ENCODE measurements at regions not wholly inside any gene's neighbourhood (a gene's known extent, or its start where the extent isn't known, plus 50 kb on each side); places are given as distances from the start of the nearest gene placed in this dataset.

- peak; percentile 79 for DNase-seq (ENCODE audit: low read depth)
Measured at GRCh38 chr9:86534572-86535258, 180.5 kb upstream of the TUT7 start.

GRCh38 chr9:86531971-86532640 is 177.9 kb upstream of the TUT7 start:
- DNase-seq (ENCODE audit: low read depth) = no peak

GRCh38 chr9:86531273-86531970 is 177.2 kb upstream of the TUT7 start:
- DNase-seq (ENCODE audit: low read depth) = no peak

DNA sequence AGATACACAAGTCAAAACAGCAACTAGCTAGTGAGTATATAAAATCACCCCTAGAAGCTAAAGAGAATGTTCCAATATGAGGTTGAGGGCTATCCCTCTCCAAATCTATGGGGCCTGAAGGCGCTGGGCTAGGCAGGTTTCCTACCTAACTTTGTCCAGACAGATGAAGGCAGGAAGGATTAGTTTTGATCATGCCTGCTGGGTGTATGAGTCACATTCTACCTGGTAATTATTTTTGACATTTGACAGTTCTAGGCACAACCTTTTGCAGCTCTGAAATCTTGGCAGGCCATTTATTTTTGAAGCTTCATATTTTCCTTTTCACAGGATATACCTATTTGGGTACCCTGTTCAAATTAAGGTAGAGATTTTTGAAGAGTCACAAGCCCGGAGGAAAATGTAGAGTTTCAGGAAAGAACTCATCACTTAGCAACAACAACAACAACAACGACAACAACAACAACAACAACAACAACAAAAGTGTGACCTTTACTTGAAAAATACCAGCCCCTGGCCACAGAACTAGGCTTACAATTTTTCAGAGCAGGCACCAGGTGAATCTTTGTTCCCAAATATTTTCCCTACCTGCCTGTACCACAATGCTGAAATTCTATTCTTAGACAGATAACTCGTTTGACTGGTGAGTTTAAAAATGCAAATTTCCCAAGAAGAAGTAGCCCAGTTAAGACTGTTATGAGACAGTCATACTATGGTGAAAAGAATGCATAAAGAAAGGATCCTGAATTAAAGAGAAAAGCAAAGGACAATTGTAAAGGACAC is 175.5 kb upstream of the TUT7 start:
- no peak for DNase-seq (ENCODE audit: low read depth)

GRCh38 chr9:86526021-86526420 is 171.8 kb upstream of the TUT7 start:
- no peak for DNase-seq (ENCODE audit: low read depth)

DNA sequence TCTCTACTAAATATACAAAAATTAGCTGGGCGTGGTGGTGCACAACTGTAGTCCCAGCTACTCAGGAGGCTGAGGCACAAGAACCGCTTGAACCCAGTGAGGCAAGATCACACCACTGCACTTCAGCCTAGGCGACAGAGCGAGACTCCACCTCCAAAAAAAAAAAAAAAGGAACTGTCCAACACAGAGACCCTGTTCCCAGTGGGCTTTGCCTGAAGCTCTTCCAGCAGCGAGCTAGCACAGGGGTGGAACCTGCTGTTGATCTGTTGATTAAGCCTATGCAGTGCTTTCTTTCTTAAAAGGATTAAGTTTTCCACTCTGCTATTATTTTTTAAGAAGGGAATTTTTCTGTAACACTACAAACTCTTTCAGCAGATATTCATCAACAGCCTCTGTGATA is 171.0 kb upstream of the TUT7 start:
- DNase-seq (ENCODE audit: low read depth) = no peak

GRCh38 chr9:86521977-86522376 is 167.8 kb upstream of the TUT7 start:
- peak; percentile 14 for DNase-seq (ENCODE audit: low read depth)

DNA sequence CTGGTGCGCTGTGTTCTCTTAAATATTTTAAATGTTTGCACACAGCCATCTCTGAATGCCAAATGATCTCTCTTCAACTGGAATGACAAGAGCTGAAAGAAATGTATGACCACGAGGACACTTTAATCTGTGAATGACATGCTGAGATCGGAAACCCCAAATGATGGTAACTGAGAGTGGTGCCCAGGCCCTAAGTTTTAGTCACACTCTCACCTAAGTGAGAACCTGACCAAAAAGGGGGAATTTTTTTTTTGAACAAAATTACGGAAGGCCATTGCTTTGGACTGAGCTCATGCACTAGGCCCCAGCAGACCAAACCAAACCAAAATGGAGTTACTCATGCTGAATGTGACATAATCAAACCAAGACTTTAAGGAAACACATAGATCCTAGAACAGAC is 167.1 kb upstream of the TUT7 start:
- DNase-seq (ENCODE audit: low read depth) = no peak

GRCh38 chr9:86519066-86519615 is 164.9 kb upstream of the TUT7 start:
- DNase-seq (ENCODE audit: low read depth) = peak; percentile 58

GRCh38 chr9:86517475-86517874 is 163.3 kb upstream of the TUT7 start:
- no peak for DNase-seq (ENCODE audit: low read depth)

GRCh38 chr9:86516564-86516963 is 162.4 kb upstream of the TUT7 start:
- no peak for DNase-seq (ENCODE audit: low read depth)

- no peak for DNase-seq (ENCODE audit: low read depth)
Measured at GRCh38 chr9:86515221-86515620, 161.0 kb upstream of the TUT7 start.

DNA sequence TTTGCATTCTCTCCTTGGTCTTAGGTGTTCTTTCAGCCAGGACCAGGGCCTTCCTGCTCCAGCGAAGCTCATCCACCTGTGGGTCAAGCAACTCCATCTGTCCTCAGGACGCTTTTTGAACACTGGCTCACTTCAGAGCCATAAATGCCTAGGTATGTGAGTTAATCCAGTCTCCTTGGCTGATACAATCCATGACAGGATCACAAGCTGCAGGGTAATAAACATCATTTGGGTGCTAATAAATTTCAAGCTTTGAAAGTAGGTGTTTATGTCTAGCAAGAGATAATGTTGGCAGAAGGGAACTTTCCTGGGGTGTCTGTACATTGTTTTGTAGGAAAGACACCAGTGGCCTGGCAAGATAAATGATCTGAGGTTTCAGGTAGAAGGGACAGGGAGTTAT is 159.2 kb upstream of the TUT7 start:
- DNase-seq (ENCODE audit: low read depth) = no peak

DNA sequence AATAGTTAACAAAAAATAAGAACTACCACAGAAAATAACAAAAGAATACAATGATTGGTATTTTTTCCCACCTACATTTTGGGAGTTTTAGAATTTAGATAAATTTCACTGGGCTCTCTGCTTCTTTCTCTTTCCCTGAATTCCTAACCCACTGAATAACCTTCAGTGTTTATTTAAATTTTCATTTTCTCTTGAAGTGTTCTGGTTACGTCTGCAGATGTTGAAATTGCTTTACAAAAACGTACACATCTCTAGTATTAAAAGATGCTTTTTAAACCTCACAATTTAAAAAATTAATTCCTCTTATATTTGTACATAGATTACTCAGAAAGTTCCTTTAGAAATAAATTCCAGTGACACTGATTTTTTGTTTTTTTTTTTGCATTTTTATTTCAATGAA is 158.7 kb upstream of the TUT7 start:
- DNase-seq (ENCODE audit: low read depth) = no peak

DNA sequence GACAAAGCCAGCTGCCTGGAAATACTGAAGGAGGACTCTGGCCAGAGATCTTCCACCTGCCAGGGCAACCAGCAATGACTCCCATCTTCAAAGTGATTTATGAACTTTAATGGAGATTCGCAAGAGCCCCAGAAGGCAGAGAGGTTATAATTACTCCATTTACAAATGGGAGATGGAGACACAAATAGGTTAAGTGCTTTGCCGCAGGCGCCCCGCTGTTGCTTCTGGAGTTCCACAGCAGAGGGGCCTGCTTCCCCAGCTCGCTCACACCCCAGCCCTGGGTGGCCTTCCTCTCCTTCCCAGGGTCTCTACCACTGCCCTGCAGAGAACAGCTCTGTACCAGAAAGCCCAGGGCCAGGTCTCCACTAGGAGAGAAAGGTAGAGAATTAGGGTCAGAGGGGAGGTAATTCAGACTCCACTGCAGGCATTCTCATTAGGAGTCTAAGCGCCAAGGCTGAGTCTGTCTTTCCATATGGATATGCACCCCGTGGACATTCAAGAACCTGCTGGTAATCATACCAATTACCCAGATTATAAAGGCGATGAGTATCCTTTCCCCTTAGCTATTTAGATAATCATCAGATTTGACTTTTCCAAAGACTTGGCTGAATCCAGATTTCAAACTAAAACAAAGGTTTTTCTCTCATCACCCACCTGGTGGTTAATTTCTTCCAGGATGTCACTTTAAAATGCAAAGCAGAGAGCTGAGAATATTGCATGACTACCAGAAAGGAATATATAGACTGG is 157.6 kb upstream of the TUT7 start:
- no peak for DNase-seq (ENCODE audit: low read depth)

DNA sequence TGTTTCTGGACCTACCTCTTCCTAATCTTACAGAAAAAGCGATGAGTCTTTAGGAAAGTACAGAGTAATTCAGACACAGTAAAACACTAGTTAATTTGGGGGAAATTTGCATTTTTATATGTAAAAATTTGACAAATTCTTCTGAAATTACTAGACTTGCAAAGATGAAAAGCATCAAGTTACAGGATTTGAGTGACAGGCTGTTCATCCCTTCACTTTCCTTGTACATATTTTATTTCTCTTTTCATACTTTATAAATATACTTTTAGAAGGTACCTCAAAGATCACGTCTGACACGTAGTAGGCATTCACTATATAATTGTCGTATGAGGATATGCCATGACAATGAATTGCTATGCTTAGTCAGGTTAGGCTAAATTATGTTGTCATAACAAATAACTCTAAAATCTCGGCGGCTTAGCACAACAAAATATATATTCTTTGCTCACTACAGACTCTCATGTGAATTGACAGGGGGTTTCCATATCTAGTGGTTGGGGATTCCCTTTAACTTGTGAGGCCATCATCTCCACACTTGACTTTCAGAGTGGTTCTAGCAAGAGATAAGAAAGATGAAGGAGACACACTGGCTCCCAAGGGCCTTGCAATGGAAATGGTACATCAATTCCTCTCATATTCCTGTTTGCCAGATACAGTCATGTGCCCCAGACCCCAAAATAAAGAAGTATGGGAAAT is 154.1 kb upstream of the TUT7 start:
- DNase-seq (ENCODE audit: low read depth) = no peak

GRCh38 chr9:86507212-86507630 is 153.0 kb upstream of the TUT7 start:
- DNase-seq (ENCODE audit: low read depth) = no peak

- DNase-seq (ENCODE audit: low read depth) = no peak
Measured at GRCh38 chr9:86503942-86504341, 149.7 kb upstream of the TUT7 start.

GRCh38 chr9:86503314-86503713 is 149.1 kb upstream of the TUT7 start:
- DNase-seq (ENCODE audit: low read depth) = no peak

DNA sequence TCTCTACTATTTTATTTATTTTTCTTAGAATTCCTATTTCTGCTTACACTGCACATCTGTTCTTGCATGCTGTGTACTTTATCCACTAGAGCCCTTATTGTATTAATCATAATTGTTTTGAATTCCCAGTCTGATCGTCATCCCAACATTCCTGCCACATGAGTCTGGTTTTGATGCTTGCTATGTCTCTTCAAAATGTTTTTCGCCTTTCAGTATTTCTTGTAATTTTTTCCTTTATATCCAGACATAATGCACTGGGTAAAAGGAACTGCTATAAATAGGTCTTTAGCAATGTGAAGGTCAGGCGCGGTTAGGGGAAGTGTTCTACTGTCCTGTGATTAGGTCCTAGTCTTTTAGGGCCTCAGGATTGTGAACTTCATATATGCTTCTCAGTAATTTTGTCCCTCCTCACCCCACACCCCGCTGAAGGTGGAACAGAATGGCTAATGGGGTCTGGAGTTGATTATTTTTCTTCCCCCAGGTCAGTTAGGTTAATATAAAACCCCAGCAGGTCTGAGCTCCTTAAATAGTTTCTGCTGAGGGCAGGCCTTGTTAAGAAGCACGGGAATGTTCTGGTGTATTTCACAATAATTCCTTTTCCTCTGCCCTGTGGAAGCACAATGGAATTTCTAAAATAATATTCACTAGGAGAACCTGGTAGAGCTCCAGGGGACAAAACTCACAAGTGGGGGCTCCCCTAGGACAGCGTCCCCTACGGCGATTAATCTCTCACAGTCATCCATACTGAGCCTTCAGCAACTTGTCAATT is 146.6 kb upstream of the TUT7 start:
- DNase-seq (ENCODE audit: low read depth) = peak; percentile 95

Data from LHCN-M2 (cell line).